ENCODE measurements at regions not wholly inside any gene's neighbourhood (a gene's known extent, or its start where the extent isn't known, plus 50 kb on each side); places are given as distances from the start of the nearest gene placed in this dataset.

- H3K4me3 ChIP-seq (ENCODE audit: low read depth, low read length) = no peak overlapping the region
- no peak for TF ChIP-seq CTCF (IDR thresholded peaks at IDR 0.05; ENCODE audit: borderline replicate concordance, insufficient read depth, low read depth, low read length)
These were observed 207.9 kb upstream of the CXCR4 start for GRCh38 chr2:136325844-136326331.

GRCh38 chr2:136324966-136325365 lies 207.0 kb upstream of the CXCR4 start:
- no peak for TF ChIP-seq CTCF (IDR thresholded peaks at IDR 0.05; ENCODE audit: borderline replicate concordance, insufficient read depth, low read depth, low read length)
- H3K4me3 ChIP-seq (ENCODE audit: low read depth, low read length) = no peak overlapping the region

GRCh38 chr2:136323935-136324334 lies 206.0 kb upstream of the CXCR4 start:
- no peak for TF ChIP-seq CTCF (IDR thresholded peaks at IDR 0.05; ENCODE audit: borderline replicate concordance, insufficient read depth, low read depth, low read length)

GRCh38 chr2:136323195-136323594 lies 205.2 kb upstream of the CXCR4 start:
- no peak overlapping the region for H3K4me3 ChIP-seq (ENCODE audit: low read depth, low read length)
- no peak for TF ChIP-seq CTCF (IDR thresholded peaks at IDR 0.05; ENCODE audit: borderline replicate concordance, insufficient read depth, low read depth, low read length)

More at GRCh38 chr2:136323935-136324334, 206.0 kb upstream of the CXCR4 start:
- no peak overlapping the region for H3K4me3 ChIP-seq (ENCODE audit: low read depth, low read length)

GRCh38 chr2:136322428-136322827 lies 204.5 kb upstream of the CXCR4 start:
- TF ChIP-seq CTCF (IDR thresholded peaks at IDR 0.05; ENCODE audit: borderline replicate concordance, insufficient read depth, low read depth, low read length) = no peak
- H3K4me3 ChIP-seq (ENCODE audit: low read depth, low read length) = no peak overlapping the region

- H3K4me3 ChIP-seq (ENCODE audit: low read depth, low read length) = no peak overlapping the region
- TF ChIP-seq CTCF (IDR thresholded peaks at IDR 0.05; ENCODE audit: borderline replicate concordance, insufficient read depth, low read depth, low read length) = no peak
These were observed 201.7 kb upstream of the CXCR4 start for GRCh38 chr2:136319651-136320050.

DNA sequence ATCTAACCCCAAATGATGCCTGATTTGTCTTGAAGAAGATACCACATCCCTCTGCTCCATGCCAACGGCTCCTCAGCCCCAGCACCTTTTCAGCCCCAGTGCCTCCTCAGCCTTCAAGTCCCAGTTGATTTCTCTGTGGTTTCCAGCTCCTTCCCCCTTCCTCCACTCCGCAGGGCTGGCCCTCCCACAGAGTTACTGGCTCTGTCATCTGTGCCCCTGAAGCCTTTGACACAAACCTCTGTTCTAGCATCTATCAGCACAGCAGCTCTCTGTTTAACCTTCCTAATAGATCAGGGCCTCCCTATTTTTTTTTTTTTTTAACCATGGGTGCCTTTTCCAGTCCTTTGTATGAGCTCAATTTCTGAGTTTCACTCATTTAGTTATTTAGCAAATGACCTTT lies 201.3 kb upstream of the CXCR4 start:
- no peak overlapping the region for H3K4me3 ChIP-seq (ENCODE audit: low read depth, low read length)
- no peak for TF ChIP-seq CTCF (IDR thresholded peaks at IDR 0.05; ENCODE audit: borderline replicate concordance, insufficient read depth, low read depth, low read length)
